ENCODE measurements at regions not wholly inside any gene's neighbourhood (a gene's known extent, or its start where the extent isn't known, plus 50 kb on each side); places are given as distances from the start of the nearest gene placed in this dataset.
"Not testable (repeated sequence)": the region's sequence is repeated elsewhere in the genome, so short reads cannot be mapped to it uniquely, and the experiment has no call there.

DNA sequence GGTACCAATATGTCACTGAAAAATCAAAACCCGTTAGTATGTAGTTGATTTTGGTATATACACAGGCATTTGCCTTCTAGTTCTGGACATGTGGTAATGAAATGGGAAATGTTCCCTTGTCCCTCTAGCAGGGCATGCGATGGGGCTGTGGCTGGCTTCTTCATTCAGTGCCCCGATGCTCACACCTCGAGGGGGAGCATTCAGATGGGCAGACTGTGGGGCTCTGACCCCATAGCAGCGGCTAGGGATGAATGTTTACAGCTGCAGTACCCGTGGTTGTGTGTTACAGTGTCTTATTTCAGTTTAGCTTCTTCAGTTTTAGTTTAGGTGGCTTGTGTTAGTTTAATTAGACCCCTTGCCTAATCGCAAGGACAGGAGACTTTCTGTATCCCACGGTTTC, 1741.0 kb upstream of the PCDH10 start:
- no peak for DNase-seq

DNA sequence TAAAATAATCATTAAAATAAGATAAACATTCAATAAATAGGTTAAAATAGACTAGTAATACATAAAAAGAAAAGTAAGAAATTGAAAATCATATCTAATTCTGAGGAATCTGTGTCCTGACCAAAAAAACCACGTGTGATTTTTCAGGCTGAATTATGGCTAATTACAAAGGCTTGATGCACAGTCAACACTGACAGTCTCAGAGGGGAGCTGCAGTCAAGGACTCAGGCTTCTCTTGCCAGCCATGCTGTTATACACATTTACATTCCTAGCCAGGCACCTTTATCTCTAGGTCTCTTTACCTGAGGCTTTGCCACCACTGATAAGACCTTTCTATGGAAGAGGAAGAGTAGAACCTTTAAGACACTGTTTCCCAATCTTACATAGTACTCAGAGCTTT, 1737.7 kb upstream of the PCDH10 start:
- DNase-seq = no peak

DNA sequence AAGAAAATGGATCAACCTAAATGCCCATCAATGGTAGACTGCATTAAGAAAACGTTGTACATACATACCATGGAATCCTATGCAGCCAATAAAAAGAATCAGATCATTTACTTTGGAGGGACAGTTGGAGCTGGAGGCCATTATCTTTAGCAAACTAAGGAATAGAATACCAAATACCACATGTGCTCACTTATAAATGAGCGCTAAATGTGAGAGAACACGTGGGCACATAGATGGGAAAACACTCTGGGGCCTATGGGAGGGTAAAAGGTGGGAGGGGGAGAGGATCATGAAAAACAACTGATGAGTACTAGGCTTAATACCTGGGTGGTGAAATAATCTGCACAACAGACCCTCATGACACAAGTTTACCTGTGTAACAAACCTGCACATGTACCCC, 1729.9 kb upstream of the PCDH10 start:
- DNase-seq = no peak

DNA sequence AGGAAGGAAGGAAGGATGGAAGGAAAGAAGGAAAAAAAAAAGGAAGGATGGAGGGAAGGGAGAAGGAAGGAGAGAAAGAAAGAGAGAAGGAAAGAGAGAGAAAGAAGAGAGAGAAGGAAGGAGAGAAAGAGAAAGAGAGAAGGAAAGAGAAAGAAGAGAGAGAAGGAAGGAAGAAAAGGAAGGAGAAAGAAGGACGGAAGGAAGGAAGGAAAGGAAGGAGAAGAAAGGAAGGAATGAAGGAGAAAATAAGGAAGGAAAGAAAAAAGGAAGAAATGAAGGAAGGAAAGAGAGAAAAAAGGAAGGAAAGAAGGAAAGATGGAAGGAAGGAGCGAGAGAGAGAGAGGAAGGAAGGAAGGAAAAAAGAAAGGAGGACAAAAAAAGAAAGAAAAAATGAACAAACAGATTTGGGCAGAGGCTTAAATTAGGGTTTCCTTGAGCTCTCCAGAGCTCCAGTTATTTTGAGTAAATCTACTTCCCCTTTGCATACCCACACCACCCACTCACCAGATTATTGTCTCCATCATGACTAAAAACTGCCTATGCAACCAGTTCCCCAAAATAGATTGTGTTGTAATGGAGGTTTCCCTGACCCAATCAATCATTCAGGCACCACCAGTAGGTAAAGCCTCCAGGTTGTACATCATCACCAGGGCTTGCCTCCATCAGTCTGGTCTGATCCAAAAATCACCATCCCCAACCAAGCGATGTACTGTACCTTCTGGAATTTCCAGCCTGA, 1722.9 kb upstream of the PCDH10 start:
- DNase-seq = no peak

DNA sequence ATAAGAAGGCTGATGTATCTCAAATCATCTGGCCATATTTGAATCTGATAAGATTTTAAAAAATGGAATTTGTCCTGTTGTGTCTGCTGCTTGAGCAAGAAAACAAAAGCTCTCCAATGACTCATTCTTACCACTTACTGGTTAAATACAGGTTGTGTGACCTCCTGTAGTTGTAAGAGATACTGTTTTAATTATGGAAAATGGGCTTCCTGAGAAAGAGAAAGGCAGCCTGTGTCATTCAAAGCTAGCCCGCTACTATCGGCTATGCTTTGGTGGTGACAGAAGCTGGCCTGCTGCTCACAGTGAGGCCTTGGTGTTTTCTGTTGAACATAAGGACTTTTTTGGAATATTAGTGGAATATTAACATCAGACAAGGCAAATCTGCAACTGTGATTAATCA, 1722.1 kb upstream of the PCDH10 start:
- no peak for DNase-seq

DNA sequence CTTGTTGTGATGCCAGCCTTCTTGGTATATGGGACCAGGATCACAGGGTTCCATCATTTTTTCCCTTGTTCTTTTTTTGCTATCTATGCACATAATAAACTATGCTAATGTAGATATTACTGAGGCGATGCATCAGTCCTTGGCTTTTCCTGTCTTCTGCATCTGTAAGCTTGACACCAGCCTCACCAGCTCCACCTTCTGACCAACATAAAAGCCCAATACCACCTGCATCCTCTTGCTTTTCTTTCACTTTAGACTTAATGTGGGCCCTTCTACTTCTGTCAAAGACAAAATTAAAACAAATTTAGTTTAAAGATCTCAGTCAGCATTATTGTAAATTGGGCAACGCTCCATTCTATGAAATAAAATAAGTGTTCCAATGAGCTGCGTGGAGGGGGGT, 1718.8 kb upstream of the PCDH10 start:
- no peak for DNase-seq

DNA sequence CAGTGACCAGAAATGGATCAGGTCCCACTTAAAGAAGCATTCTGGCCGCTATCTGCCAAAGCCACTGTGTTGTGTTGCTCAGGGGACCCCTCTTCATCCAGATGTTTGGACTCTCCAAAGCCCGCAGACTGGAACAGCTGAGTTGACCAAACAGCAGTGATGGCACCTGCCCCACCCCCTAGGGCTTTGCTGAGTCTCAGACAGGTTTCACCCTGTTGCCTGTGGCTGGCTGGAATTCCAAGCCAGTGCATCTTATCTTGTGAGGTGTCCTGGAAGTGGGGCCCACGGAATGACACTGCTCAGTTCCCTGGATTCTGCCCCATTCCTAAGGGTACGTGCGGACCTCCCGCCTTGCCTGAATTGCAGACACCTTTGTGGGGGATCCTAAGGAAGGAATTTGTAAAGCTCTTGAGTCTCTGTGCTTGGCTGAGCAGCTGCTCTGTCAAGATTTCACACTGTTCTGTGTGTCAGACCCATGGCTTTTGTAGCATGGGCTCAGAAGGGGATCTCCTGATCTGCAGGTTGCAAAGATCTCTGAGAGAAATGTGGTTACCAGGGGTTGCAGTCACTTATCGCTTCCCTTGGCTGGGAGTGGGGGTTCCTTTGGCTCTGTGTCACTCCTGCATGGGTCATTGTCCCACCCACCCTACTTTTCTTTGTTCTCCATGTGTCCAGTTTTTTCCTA, 1707.9 kb upstream of the PCDH10 start:
- no peak for DNase-seq

GRCh38 chr4:131447883-131448282, 1701.2 kb upstream of the PCDH10 start:
- no peak for DNase-seq

DNA sequence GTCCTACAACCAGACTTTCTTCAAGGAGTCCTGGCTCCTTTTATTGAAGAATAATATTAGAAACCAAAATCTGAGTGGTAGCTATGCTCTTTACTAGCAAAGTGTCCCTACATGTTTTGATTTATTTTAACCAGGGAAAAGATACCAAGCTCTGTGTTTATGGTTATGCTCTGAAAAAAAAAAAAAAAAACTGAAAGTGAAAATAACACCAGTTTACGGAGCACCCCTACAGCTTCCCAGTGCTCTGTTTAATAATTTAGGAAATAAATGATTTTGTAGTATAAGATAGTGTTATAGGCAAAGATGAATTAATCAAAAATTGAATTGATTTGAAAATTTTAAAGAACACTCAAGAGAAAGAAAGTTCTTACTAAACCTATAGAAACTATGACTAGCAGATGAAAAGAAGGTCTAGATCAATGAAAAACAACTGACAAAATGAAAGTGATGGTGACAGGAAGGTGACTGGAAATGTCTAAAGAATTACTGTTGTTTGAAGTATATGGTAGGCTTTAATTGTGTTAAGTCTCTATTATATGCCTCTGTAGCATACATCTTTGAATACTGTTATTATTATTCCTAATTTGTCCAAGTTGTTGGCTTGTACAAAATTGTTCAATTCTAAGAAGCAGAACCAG, 1698.4 kb upstream of the PCDH10 start:
- no peak for DNase-seq

- DNase-seq = no peak
These were observed 1689.5 kb upstream of the PCDH10 start for GRCh38 chr4:131459430-131460101.

DNA sequence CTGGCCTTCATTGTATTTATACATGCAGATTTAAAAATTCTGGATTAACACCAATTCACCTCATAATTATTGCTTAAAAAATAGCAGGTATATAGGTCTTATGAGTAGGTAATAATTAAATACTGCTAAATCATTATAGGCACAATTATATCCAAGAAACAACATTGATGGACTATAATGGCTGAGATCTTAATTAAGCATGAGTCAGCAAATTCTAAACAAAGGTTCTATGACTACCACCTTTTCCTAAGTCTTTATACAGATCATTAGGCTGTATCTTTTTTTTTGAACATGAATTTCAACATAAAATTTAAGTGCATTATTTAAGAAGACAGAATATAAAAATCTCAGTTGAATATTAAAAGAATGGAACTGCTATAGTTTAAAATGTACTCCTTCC, 1678.7 kb upstream of the PCDH10 start:
- DNase-seq = no peak

- DNase-seq = no peak
These were observed 1660.3 kb upstream of the PCDH10 start for GRCh38 chr4:131488772-131489171.

- DNase-seq = not testable (repeated sequence)
These were observed 1652.9 kb upstream of the PCDH10 start for GRCh38 chr4:131496211-131496610.

GRCh38 chr4:131499141-131499873, 1649.8 kb upstream of the PCDH10 start:
- DNase-seq = no peak

DNA sequence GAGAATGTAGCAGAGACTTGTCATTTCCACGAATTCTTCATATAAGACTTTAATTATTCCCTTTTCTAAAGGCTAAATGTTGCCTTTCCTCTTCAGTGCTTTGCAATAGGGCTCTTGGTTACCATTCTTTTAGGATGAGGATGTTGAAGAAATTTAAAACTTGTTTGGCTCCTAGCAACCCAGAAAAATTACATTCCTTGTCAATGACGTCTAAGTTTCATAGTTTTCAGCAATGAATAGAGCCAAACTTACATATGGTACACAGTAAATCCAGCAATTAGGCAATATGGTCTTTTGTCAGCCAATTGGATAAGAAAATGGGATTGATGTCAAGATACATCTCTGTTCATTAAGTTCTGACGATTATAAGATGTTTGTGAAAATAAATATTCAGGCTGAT, 1639.6 kb upstream of the PCDH10 start:
- no peak for DNase-seq

DNA sequence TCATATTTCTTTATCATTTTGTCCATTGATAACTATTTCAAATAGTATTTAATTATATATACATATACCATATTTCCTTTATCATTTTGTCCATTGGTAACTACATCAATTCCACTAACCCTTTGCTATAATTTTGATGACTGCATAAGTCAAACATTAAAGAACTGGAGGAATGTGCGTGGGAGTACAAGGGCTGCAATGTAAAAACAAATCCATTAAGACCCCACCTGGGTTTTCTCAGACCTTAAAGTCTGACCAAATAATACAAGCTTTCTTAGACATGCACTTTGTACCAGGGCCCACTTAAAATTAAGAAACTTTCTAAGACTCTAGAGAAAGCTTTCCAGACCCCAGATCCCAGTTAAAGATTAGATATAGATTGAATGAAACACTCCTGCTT, 1622.4 kb upstream of the PCDH10 start:
- no peak for DNase-seq

- DNase-seq = no peak
These were observed 1618.0 kb upstream of the PCDH10 start for GRCh38 chr4:131531087-131531486.

DNA sequence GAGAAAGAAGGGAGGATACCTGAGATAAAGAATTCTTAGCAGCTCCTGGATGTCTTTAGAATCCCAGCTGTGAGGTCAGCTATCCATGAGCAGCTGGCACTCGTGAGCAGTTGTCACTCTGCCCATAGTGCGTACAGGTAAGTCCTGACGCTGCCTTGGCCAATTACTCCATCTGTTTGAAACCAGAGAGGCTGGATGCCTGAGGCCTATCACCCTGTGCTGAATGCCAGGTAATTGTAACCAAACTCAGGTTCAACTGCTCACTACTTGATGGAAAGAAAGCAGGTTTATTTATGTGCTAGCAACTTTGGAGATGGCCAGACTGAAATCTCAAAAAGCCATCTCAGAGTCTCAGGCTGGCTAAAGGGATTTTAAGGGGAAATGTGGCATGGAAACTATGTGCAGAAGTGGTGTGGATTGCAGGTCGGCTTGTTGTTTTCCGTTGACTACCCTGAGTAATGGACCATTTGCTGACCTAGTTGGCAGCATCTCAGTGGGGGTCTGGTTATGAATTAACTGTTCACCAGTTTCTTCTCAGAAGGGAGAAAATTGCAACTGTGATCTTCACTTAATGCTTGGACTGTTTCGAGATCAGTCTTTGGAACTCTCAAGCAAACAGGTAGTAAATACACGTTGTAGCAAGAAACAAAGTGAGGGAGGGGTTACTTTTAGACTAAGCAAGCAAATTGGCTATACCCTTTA, 1614.0 kb upstream of the PCDH10 start:
- no peak for DNase-seq

- DNase-seq = no peak
These were observed 1608.8 kb upstream of the PCDH10 start for GRCh38 chr4:131540256-131540655.

GRCh38 chr4:131547506-131547981, 1601.5 kb upstream of the PCDH10 start:
- no peak for DNase-seq

DNA sequence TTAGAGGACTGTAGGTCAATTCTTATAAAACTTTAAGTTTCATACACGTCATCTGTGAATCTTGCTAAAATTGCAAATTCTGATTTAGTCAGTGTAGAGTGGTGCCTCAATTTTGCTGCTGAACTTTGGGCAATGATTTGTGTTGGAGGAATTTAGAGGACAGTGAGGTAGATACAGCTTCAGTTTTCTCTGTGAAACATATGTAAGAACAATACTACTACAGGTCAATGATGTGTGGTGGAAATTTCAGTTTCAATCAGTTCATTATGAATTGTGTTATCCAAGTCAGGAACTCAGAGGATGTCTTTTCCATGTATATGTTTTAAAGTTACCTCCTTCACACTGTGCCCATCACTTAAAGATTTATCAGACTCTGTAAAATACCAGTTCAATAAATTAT, 1597.8 kb upstream of the PCDH10 start:
- no peak for DNase-seq

DNA sequence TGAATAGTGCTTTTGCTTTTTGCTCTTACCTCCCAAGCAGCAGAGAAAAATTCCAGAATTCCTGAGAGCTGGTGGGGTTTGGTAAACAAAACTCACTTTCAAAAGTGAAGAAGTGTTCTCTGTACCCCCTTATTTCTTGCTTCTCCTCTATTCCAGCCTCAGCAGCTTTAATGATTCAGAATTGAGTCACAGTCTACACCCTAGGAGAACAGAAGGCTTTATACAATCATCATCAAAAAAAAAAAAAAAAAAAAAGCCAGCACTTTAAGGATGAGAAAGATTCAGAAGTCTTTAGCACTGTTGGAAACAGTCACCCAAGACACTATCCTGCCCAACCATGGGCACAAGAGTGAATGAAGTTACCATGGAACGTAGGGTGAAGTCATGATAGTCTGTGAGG, 1583.1 kb upstream of the PCDH10 start:
- DNase-seq = no peak
